ENCODE measurements at regions not wholly inside any gene's neighbourhood (a gene's known extent, or its start where the extent isn't known, plus 50 kb on each side); places are given as distances from the start of the nearest gene placed in this dataset.

GRCh38 chr10:88092973-88093372, 229.5 kb downstream of the PTEN start:
- TF ChIP-seq POLR2A (IDR thresholded peaks at IDR 0.05; ENCODE audit: low read length) (no peak), GATA1 (IDR thresholded peaks at IDR 0.05; ENCODE audit: low read depth, low read length) (no peak)

Data from erythroblast (primary cell).